Stimulated activated naive CD8-positive, alpha-beta T cell treated with anti-CD3 and anti-CD28 coated beads, Interleukin-15, amount 100 ng/mL, for 72 hours (primary cell): ENCODE measurements at regions not wholly inside any gene's neighbourhood (a gene's known extent, or its start where the extent isn't known, plus 50 kb on each side); places are given as distances from the start of the nearest gene placed in this dataset.

Experiments
- ATAC-seq: fragments of 150-1000 bp; cut with Tn5 transposase; 2 replicates; pipeline ENCODE4 v1.10.0; 2021; ENCODE audit warnings: mild to moderate bottlenecking, moderate library complexity
- DNase-seq, 2 donors: peaks; one replicate each; pipeline ENCODE4 v3.0.0; 2021 to 2022
- H3K27ac Mint-ChIP-seq, 2 donors: one replicate each; pipeline ENCODE4 v1.8.0; 2022; ENCODE audit warnings: mild to moderate bottlenecking in 2 of 2, mixed read lengths in 2 of 2, moderate library complexity in 2 of 2
- H3K27me3 Mint-ChIP-seq: one replicate; pipeline ENCODE4 v1.8.0; 2022; ENCODE audit warnings: mixed read lengths
- H3K4me1 Mint-ChIP-seq: one replicate; pipeline ENCODE4 v1.8.0; 2022; ENCODE audit warnings: mild to moderate bottlenecking, mixed read lengths
- H3K4me3 Mint-ChIP-seq, 2 donors: one replicate each; pipeline ENCODE4 v1.8.0; 2022; ENCODE audit warnings: mild to moderate bottlenecking in 2 of 2, mixed read lengths in 2 of 2, moderate library complexity in 1 of 2
- H3K9me3 Mint-ChIP-seq, 2 donors: one replicate each; pipeline ENCODE4 v1.8.0; 2022; ENCODE audit warnings: mixed read lengths in 2 of 2

- no peaks in the 10 kb centered on the region for H3K27me3 Mint-ChIP-seq
- H3K27ac Mint-ChIP-seq: no peak overlapping the region
- DNase-seq (no peak), ATAC-seq (no peak)
- H3K9me3 Mint-ChIP-seq: no peaks in the 10 kb centered on the region
- H3K4me1 Mint-ChIP-seq: no peaks in the 10 kb centered on the region
- H3K4me3 Mint-ChIP-seq: no peak overlapping the region
These were observed 392.9 kb downstream of the KDM5D start for GRCh38 chrY:19351616-19352015.

DNA sequence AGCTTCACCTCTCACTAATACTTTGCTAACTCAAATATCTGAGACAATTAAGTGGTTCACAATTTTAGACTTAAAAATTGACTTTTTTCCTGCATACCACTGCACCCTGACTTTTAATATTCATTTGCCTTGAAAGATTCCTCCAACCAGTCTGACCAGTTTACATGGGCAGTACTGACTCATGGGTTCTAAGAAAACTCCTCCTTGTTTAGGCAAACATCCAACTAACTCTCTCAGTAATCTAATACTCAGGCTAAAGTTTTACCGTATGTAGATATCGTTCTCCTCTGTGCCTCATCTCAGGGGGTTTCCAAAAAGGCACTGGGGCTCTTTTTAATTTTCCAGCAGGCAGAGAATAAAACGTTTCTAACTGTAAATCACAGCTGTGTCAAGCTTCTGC is 422.8 kb downstream of the KDM5D start:
- Mint-ChIP-seq H3K27ac (no peak overlapping the region), H3K4me3 (no peak overlapping the region), H3K27me3 (no peaks in the 10 kb centered on the region), H3K4me1 (peaks cover 13% of the 10 kb centered on the region), H3K9me3 (peaks cover 0 to 20% of the 10 kb centered on the region in 2 donors)
- DNase-seq (no peak), ATAC-seq (no peak)

DNA sequence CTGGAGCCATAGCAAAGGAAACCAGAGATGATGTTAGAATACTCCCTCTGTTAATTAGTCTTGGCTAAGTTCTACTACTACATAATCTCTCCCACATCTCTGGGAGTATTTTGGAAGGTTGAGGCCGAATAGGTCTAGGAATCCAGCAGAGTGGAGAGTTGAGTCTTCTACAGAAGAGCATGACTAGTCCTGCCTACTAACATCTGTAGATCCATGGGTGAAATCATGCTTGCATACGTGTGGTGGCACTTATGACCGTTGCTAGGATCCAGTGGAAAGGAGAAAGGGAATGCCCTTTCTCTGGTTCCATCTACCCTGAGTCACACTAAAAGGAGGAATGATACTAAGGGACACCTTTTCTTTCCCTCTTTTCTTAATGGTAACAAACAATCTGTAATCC is 425.4 kb downstream of the KDM5D start:
- Mint-ChIP-seq H3K27ac (no peak overlapping the region), H3K4me3 (no peak overlapping the region), H3K9me3 (peaks cover 0 to 20% of the 10 kb centered on the region in 2 donors)

GRCh38 chrY:19317271-19317987 is 427.1 kb downstream of the KDM5D start:
- DNase-seq: peak; percentile 2 to 39
- Mint-ChIP-seq H3K27me3 (no peaks in the 10 kb centered on the region), H3K9me3 (peaks cover 0 to 20% of the 10 kb centered on the region in 2 donors), H3K27ac (peak overlapping the region in 1 of 2 donors; percentile 42), H3K4me3 (no peak overlapping the region), H3K4me1 (peaks cover 13% of the 10 kb centered on the region)
- ATAC-seq: peak; percentile 91

More for the DNA sequence above, 425.4 kb downstream of the KDM5D start:
- peaks cover 13% of the 10 kb centered on the region for H3K4me1 Mint-ChIP-seq
- H3K27me3 Mint-ChIP-seq: no peaks in the 10 kb centered on the region
- no peak for DNase-seq
- ATAC-seq: no peak

DNA sequence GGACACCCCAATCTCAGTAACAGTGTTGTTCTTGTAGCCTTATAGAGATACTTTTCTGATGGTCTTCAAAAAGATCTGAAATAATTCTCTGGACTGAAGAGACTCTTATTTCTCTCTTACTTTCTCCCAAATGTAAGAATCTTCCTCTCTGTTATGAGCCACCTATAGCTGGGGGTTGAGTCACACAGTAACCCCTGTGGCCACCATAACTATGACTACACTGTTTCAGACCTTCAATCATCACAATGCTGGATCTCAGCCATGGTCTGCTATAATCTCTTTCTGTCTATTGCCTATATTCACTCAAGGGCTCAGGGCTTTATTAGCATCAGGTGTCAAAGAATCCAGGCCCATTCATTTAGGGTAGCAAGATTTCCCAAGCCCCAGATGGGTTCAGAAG is 436.9 kb downstream of the KDM5D start:
- H3K27ac Mint-ChIP-seq: no peak overlapping the region
- no peaks in the 10 kb centered on the region for H3K27me3 Mint-ChIP-seq
- no peaks in the 10 kb centered on the region for H3K4me1 Mint-ChIP-seq
- H3K4me3 Mint-ChIP-seq: no peak overlapping the region
- peaks cover 5 to 7% of the 10 kb centered on the region in 2 donors for H3K9me3 Mint-ChIP-seq
- DNase-seq (no peak), ATAC-seq (peak; percentile 93)

GRCh38 chrY:19303136-19303535 is 441.4 kb downstream of the KDM5D start:
- Mint-ChIP-seq H3K27ac (no peak overlapping the region), H3K4me3 (no peak overlapping the region), H3K27me3 (no peaks in the 10 kb centered on the region), H3K9me3 (peaks cover 22 to 29% of the 10 kb centered on the region in 2 donors), H3K4me1 (no peaks in the 10 kb centered on the region)
- ATAC-seq (no peak), DNase-seq (no peak)

- no peaks in the 10 kb centered on the region for H3K4me1 Mint-ChIP-seq
- no peak for ATAC-seq
- peaks cover 7% of the 10 kb centered on the region for H3K27me3 Mint-ChIP-seq
- DNase-seq: no peak
- H3K27ac Mint-ChIP-seq: no peak overlapping the region
- H3K4me3 Mint-ChIP-seq: no peak overlapping the region
- peaks cover 0 to 8% of the 10 kb centered on the region in 2 donors for H3K9me3 Mint-ChIP-seq
These were observed 453.6 kb downstream of the KDM5D start for GRCh38 chrY:19290925-19291324.

GRCh38 chrY:19274076-19274475 is 470.4 kb downstream of the KDM5D start:
- DNase-seq (no peak), ATAC-seq (no peak)
- H3K9me3 Mint-ChIP-seq: no peaks in the 10 kb centered on the region
- no peaks in the 10 kb centered on the region for H3K27me3 Mint-ChIP-seq
- no peak overlapping the region for H3K27ac Mint-ChIP-seq
- no peak overlapping the region for H3K4me3 Mint-ChIP-seq
- H3K4me1 Mint-ChIP-seq: no peaks in the 10 kb centered on the region

GRCh38 chrY:19268331-19268730 is 476.2 kb downstream of the KDM5D start:
- no peak overlapping the region for H3K4me3 Mint-ChIP-seq
- H3K9me3 Mint-ChIP-seq: no peaks in the 10 kb centered on the region
- H3K27me3 Mint-ChIP-seq: no peaks in the 10 kb centered on the region
- H3K4me1 Mint-ChIP-seq: no peaks in the 10 kb centered on the region
- ATAC-seq (no peak), DNase-seq (no peak)
- H3K27ac Mint-ChIP-seq: no peak overlapping the region

- no peak overlapping the region for H3K27ac Mint-ChIP-seq
- no peak overlapping the region for H3K4me3 Mint-ChIP-seq
- H3K9me3 Mint-ChIP-seq: no peaks in the 10 kb centered on the region
- DNase-seq: no peak
- H3K4me1 Mint-ChIP-seq: no peaks in the 10 kb centered on the region
- no peaks in the 10 kb centered on the region for H3K27me3 Mint-ChIP-seq
- ATAC-seq: no peak
These were observed 479.1 kb downstream of the KDM5D start for GRCh38 chrY:19265404-19265803.

- no peak overlapping the region for H3K27ac Mint-ChIP-seq
- no peak overlapping the region for H3K4me3 Mint-ChIP-seq
- DNase-seq (no peak), ATAC-seq (peak; percentile 60)
- H3K9me3 Mint-ChIP-seq: no peaks in the 10 kb centered on the region
- H3K4me1 Mint-ChIP-seq: no peaks in the 10 kb centered on the region
- no peaks in the 10 kb centered on the region for H3K27me3 Mint-ChIP-seq
These were observed 482.2 kb downstream of the KDM5D start for GRCh38 chrY:19262310-19262709.

DNA sequence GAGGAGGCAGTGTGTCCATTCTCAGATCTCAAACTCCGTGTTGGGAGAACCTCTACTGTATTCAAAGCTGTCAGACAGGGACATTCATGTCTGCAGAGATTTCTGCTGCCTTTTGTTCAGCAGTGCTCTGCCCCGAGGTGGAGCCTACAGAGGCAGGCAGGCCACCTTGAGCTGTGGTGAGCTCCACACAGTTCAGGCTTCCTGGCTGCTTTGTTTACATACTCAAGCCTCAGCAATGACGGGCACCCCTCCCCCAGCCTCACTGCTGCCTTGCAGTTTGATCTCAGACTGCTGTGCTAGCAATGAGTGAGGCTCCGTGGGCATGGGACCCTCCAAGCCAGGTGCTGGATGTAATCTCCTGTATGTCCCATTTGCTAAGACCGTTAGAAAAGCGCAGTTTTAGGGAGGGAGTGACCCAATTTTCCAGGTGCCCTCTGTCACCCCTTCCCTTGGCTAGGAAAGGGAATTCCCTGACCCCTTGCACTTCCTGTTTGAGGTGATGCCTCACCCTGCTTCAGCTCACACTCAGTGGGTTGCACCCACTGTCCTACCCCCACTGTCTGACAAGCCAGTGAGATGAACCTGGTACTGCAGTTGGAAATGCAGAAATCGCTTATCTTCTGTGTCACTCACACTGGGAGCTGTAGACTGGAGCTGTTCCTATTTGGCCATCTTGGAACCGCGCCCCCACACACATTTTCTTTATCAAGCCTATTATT is 458.9 kb upstream of the HSFY2 start:
- Mint-ChIP-seq H3K9me3 (peaks cover 15 to 16% of the 10 kb centered on the region in 2 donors), H3K4me1 (peaks cover 18% of the 10 kb centered on the region), H3K4me3 (peak overlapping the region; percentile 42 to 62), H3K27me3 (no peaks in the 10 kb centered on the region), H3K27ac (peak overlapping the region in 1 of 2 donors; percentile 54)
- ATAC-seq (peak; percentile 81), DNase-seq (peak; percentile 2 to 49)

- Mint-ChIP-seq H3K9me3 (peaks cover 8 to 15% of the 10 kb centered on the region in 2 donors), H3K4me1 (no peaks in the 10 kb centered on the region), H3K27me3 (no peaks in the 10 kb centered on the region), H3K27ac (no peak overlapping the region), H3K4me3 (no peak overlapping the region)
- ATAC-seq: no peak
- DNase-seq: no peak
These were observed 447.2 kb upstream of the HSFY2 start for GRCh38 chrY:19220784-19221183.

DNA sequence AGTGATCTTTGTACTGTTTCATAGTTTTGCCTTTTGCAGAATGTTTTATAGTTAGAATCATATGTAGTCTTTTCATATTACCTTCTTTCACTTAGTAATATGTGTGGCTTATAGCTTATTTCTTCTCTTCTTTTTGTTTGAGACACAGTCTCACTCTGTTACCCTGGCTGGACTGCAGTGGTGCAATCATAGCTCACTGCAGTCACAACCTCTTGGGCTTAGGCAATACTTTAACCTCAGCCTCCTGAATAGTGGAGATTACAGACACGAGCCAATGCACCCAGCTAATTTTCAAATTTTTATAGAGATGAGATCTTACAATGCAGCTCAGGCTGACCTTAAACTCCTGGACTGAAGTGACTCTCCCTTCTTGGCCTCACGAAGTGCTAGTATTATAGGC is 435.4 kb upstream of the HSFY2 start:
- DNase-seq: no peak
- Mint-ChIP-seq H3K4me1 (no peaks in the 10 kb centered on the region), H3K9me3 (peaks cover 0 to 4% of the 10 kb centered on the region in 2 donors), H3K27ac (no peak overlapping the region), H3K4me3 (no peak overlapping the region), H3K27me3 (no peaks in the 10 kb centered on the region)
- ATAC-seq: no peak

DNA sequence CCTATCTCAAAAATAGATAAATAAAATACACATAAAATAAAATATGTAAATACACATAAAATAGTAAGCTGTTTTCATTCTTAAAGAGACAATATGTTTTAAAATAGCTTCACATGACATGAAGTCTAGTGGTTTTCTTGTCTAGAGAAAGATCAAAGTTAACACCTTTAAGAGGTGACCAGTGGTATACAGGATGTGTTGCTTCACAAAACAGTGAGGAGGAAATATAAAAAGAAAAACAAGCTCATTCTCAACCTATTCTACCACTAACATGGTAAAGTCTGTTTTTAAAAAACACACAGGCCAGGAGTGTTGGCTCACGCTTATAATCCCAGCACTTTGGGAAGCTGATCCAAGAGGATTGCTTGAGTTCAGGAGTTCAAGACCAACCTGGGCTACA is 433.5 kb upstream of the HSFY2 start:
- no peak for ATAC-seq
- H3K27me3 Mint-ChIP-seq: no peaks in the 10 kb centered on the region

GRCh38 chrY:19180824-19181223 is 407.3 kb upstream of the HSFY2 start:
- DNase-seq: no peak
- H3K4me3 Mint-ChIP-seq: no peak overlapping the region
- no peaks in the 10 kb centered on the region for H3K27me3 Mint-ChIP-seq
- no peak for ATAC-seq
- H3K27ac Mint-ChIP-seq: no peak overlapping the region
- H3K4me1 Mint-ChIP-seq: no peaks in the 10 kb centered on the region
- H3K9me3 Mint-ChIP-seq: peaks cover 21 to 36% of the 10 kb centered on the region in 2 donors

More for the DNA sequence above, 433.5 kb upstream of the HSFY2 start:
- H3K27ac Mint-ChIP-seq: no peak overlapping the region
- no peak overlapping the region for H3K4me3 Mint-ChIP-seq
- no peak for DNase-seq
- H3K4me1 Mint-ChIP-seq: peaks cover 7% of the 10 kb centered on the region
- H3K9me3 Mint-ChIP-seq: peaks cover 0 to 9% of the 10 kb centered on the region in 2 donors
